GM19463 (cell line): ENCODE measurements at regions not wholly inside any gene's neighbourhood (a gene's known extent, or its start where the extent isn't known, plus 50 kb on each side); places are given as distances from the start of the nearest gene placed in this dataset.
A peak's percentile ranks its signal among the peaks of the same experiment; 100 is the strongest.

Experiments used
- ATAC-seq: cut with Tn5 transposase; IDR thresholded peaks from one replicate; pipeline ENCODE4 v1.9.1; 2021; ENCODE audit warnings: mild to moderate bottlenecking, moderate library complexity; ENCODE audit not compliant: unreplicated experiment

DNA sequence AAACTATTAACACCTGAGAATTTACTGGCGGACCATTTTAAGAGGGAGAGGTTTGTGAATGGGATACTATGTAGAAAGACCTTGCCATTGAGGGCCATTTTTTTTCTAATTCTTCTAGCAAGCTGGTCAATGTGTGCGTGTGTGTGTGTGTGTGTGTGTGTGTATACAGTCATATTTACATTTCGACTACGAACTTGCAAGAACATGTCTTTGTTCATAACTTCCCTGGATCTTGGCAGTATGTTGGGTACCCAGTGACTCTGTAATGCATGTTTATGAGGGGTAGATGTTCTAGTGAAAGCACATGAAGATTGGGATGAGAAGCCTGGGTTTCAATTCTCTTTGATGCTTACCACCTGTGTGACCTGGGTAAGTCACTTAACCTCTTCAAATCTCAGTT, 133.6 kb downstream of the UBE2E3 start:
- ATAC-seq = no peak

GRCh38 chr2:181116261-181116660, 135.9 kb downstream of the UBE2E3 start:
- no peak for ATAC-seq

DNA sequence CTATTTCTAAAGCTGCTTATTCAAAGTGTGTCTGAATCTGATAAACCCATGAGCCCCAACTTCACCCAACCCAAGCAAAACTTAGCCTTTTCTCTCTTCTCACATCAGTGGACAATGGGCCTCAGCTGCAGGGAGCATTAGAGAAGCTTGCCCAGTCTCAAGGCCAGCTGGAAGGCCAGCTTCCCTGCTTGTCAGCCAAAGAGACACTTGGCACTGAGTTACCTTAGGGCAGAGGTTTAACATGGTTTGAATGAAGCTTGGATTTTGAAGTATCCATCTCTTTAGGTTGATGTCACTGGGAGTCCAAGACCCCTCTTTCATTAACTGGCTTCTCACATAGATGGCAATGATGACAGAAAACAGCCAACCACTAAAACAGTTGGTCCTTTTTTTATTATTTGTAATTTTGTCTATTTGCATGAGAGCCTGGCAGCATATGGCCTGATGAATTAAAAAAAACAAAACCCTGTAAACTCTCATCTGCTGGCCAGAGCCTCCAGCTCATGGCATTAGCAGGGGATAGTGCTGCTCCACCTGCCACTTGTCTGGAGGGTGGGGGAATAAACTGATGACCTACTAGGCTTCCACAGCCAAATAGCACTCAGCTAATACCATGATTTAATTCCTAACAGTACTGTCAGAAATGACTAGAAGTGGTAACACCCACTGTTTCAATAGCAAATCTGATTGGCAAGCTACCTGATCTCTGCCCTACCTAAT, 137.0 kb downstream of the UBE2E3 start:
- no peak for ATAC-seq

DNA sequence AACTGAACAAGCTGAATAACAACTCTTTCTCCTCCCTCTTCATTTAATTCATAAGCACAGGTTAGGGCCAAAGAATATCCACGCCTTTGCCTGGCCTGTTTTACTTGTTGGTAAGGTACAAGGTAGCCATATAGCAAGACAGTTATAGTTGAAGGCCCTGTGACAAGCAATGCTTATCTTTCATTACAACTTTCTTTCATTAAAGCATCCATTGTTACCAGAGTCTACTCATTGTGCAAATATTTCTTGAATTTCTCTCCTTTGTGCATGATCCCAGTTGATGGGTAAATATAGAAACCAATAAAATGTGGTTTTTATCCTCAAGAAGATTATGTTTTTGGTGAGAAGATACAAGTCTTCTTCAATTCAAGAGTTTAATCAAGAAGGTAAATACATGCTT, 140.2 kb downstream of the UBE2E3 start:
- ATAC-seq = no peak

DNA sequence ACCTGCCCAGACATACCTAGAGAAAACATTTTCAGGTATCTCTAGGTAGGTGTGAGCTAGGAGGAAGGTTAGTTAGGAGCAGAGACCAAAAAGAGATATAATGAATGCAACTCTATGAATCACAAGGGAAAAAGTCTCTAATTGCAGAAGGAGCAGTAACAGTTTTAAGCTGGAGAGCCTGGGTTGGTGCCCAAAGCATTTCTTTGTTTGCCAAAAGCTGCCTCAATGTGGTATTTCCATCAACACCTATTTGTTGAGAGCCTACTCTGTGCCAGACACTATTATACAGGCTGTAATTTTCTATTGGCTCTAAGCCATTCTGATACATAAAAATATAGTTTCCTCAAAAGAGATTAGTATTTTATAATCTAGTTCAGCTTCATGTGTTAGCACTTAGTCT, 141.6 kb downstream of the UBE2E3 start:
- ATAC-seq = no peak

DNA sequence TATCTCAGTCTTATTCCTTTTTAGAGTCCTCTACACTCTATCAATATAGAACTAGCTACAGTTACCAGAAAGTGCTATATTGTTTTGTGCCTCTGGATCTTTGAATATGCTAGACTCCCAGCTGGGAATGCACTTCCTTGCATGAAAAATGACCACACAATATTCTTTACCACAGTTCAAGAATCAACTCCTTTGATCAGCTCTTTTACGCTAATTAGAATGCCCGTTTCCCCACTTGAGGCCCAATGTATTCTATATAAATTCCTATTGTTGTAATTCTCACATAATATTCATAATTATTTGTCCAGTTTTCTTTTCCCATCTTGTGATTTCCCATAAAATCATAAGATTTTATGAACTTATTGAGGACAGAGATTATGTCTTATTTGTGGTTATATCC, 142.2 kb downstream of the UBE2E3 start:
- no peak for ATAC-seq

GRCh38 chr2:181123798-181124231, 143.4 kb downstream of the UBE2E3 start:
- peak; percentile 86 for ATAC-seq

DNA sequence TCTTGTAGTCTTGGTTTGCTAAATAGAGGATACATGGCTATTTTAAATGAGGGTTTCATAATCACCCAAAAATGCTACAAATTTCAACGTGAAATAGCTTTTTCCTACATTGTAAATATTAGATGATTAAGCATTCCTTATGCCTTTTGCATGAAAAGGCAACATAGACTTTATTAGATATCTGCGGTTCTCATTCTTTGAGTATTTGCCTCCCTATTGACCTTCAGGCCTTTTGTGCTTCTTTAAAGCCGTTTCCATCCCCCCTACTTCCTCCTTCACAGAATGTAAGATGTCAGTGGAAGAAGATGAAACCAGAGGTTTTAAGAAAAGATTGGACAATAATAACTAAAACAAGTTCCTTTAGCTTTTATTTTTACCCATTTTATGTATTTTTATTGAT, 144.1 kb downstream of the UBE2E3 start:
- ATAC-seq = no peak

- no peak for ATAC-seq
Observed at GRCh38 chr2:181125359-181125758, 145.0 kb downstream of the UBE2E3 start.

DNA sequence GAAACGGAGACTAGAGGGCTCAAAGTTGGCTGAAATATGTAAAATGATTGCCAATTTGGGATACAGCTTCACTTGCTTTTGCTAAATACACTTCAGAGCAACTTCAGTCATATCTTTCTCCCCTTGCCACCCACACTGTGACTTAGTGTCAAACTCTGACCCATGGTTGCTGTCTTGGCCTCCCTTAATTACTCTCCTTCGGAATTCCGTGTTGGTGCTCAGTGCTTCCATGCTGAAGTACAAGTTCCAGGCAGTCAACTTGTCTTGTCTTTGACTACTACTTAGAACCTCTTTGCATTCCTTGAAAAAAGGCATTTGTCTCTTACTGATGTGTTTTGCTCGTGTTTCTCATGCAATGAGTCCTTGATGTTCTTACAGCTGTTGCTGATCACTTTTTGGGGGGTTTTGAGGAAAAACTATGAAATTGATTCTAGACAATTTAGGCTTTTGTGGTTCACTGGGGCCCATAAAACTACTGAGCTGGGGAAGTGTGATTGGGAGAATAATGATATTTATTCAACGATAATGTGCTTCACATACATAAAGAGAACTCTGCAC, 146.0 kb downstream of the UBE2E3 start:
- no peak for ATAC-seq

DNA sequence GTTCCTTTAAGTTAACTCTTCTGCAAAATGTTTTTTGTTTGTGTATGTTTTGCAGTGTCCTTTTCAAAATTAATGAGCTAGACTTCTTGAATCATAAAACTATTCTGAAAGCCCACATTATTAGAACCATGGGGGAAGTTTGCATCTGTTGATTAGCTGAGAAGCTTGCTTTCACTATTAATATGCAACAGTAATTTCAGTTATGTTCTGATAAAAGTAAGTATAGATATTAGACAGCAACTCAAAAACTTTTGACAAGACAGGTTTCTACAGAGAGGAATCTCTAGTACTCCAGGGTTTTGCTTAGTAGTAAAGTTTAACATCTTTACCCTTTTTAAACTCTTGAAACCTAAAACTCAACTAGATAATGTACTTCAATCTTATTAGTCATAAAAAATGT, 147.8 kb downstream of the UBE2E3 start:
- ATAC-seq = peak; percentile 69

DNA sequence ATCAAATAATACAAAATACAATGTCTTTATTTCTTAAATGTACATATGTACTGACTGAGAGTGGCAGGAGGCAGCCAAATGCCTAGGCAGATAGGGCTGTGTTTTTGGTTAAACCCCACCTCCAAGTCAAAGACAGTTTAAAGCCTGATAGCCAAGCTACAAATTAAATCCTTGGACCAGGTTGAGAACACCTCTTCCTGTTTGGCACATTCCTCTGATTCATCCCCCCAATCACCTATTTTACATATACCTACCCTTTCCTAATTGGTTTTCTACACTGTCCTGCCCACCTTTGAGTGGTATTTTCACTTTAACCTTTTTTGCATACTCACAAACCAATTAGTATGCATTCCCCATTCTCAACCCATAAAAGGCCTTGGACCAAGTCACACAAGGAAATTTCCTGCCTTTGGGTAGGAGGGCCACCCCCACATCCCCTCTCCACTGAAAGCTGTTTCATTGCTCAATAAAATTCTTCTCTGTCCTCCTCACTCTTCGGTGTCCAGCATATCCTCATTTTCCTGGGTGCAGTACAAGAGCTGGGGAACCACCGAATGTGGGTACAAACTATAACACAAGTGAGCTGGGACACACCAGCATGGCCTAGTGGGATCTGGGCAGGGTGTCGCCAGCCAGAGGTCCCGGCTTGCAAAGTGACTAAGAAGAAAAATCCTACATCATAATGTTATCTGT, 149.1 kb downstream of the UBE2E3 start:
- ATAC-seq = no peak

DNA sequence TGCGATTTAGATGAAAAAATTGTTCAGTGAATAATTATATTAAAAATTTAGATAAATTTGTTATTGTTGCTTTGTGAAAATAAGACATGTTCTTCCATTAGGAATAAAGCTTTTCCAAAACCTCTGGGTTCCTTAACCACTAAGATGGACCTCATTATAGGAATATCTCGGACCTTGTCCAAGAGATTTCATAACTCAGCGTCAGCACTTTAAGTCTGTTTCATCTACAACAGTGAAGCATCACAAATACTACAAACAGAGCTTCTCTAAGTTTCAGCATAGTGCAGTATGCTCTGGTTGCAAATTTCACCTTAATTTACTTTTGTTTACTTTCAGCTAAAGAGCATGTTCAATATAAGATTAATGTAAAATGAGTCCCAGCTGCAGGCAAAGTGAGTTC, 150.3 kb downstream of the UBE2E3 start:
- no peak for ATAC-seq

GRCh38 chr2:181131584-181131983, 151.2 kb downstream of the UBE2E3 start:
- no peak for ATAC-seq

- ATAC-seq = no peak
Observed at GRCh38 chr2:181138816-181139215, 158.4 kb downstream of the UBE2E3 start.

DNA sequence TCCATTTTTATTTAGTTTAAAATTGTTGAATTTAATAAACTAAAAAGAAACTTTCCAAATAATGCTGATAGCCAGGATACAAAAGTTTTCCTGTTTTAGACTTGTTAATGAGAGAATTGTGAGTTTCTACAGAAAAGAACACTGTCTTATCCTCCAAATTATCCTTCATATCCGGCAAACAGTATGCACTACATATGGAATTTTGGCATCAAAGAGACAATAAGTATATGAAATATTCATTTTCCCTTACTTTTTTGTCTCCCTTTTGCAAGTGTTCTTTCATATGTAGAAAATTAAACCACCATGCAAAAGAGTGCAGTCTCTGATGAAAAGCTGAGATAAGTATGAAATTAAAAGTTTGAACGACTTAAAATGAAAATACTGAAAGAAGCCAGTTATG, 159.4 kb downstream of the UBE2E3 start:
- no peak for ATAC-seq

DNA sequence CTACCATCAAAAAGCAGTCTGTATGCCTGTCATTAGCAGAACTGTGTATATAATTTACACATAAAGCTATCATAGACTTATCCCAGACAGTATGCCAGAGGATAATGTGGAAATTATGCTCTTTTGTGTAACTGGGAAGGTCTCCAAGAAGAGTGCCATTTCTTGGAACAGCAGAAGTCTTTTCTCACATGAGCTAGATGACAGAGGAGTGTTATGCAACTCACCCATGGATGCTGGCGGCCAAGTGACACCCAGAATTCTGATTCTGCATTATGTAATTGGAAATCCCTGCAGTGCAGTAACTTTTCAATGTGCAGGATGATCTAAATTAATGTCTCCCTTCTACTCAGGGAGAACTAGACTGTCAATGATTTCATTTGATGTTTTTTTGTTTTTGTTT, 160.0 kb downstream of the UBE2E3 start:
- no peak for ATAC-seq

DNA sequence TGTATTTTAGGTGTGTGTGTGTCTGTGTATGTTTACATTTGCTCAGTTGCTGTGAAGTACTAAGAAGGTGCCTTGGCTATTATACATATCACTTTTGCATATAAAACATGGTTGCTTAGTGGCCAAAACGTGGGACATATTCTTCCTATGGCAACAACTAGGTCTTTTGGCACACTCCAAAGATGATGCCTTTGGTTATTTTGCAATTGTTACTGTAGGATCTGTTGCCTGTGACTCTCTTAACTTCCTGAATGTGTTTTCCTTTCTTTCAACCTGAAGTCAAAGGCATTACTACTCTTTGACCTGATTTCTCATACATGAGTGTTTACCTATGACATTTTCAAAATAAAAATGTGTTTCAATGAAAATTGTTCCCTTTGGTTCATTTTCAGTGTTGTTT, 160.5 kb downstream of the UBE2E3 start:
- ATAC-seq = no peak

- no peak for ATAC-seq
Observed at GRCh38 chr2:181141676-181142075, 161.3 kb downstream of the UBE2E3 start.

- ATAC-seq = no peak
Observed at GRCh38 chr2:181142514-181142913, 162.1 kb downstream of the UBE2E3 start.

DNA sequence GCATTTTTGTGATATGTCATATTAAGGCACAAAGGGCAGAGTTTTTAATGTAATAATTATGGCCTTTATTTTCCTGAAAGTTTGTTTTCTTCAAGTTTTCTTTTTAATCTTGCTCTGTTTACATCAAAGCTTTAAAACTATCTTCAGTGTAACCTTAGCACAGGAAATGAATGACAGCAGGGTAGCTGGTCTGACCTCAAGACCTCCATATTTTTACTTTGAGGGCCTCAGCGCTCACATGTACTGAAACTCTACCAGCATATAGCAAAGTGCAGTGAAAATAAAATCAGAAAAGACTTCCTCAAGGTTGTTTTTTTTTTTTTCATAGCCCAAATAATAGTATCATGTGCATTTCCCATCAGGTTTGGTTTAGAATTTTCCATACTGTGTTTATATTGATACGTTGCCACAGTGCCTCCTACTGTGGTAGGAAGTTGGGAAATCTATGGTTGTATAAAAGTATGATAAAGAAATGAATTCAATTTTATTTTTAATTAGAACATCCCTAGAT, 163.4 kb downstream of the UBE2E3 start:
- ATAC-seq = no peak

GRCh38 chr2:181145645-181146044, 165.2 kb downstream of the UBE2E3 start:
- ATAC-seq = no peak
